DND-41 (cell line): ENCODE measurements at regions not wholly inside any gene's neighbourhood (a gene's known extent, or its start where the extent isn't known, plus 50 kb on each side); places are given as distances from the start of the nearest gene placed in this dataset.
"Not testable (repeated sequence)": the region's sequence is repeated elsewhere in the genome, so short reads cannot be mapped to it uniquely, and the experiment has no call there.

Experiments
- ATAC-seq: fragments of 200-7000 bp; cut with Tn5 transposase; 3 replicates; pipeline ENCODE4 v1.9.1; 2021; ENCODE audit warnings: low read depth; ENCODE audit not compliant: insufficient read depth
- DNase-seq: peaks from one replicate; pipeline ENCODE4 v3.0.0-alpha.2; 2020
- H2AFZ ChIP-seq: 2 replicates; pipeline ENCODE4 v1.6.0; 2012; ENCODE audit warnings: low read depth, low read length
- H3K27ac ChIP-seq: 2 replicates; pipeline ENCODE4 v1.5.1; 2012; ENCODE audit warnings: low read length, inconsistent platforms
- H3K27me3 ChIP-seq: fragments of 200-600 bp; sonication (generic); 2 replicates; pipeline ENCODE4 v1.6.0; 2012; ENCODE audit warnings: low read length, mild to moderate bottlenecking, inconsistent platforms; ENCODE audit not compliant: insufficient read depth, poor library complexity
- H3K36me3 ChIP-seq: 2 replicates; pipeline ENCODE4 v1.5.1; 2012; ENCODE audit warnings: low read length, inconsistent platforms; ENCODE audit not compliant: insufficient read depth
- H3K4me1 ChIP-seq: 2 replicates; pipeline ENCODE4 v1.5.1; 2012; ENCODE audit warnings: mild to moderate bottlenecking, low read length; ENCODE audit not compliant: insufficient read depth
- H3K4me2 ChIP-seq: 2 replicates; pipeline ENCODE4 v1.6.0; 2012; ENCODE audit warnings: mild to moderate bottlenecking, moderate library complexity, low read length, inconsistent platforms; ENCODE audit not compliant: insufficient read depth
- H3K4me3 ChIP-seq, 2 experiments: fragments of 200-600 bp in 1 of 2; shearing (Covaris generic) in 1 of 2; 2 replicates each; pipeline ENCODE4 v1.5.1; 2012 to 2016; ENCODE audit warnings: inconsistent platforms in 2 of 2, low read length in 2 of 2, mild to moderate bottlenecking in 2 of 2, low read depth in 1 of 2, moderate library complexity in 1 of 2
- H3K79me2 ChIP-seq: 2 replicates; pipeline ENCODE4 v1.6.0; 2012; ENCODE audit warnings: low read length, inconsistent platforms; ENCODE audit not compliant: insufficient read depth
- H3K9ac ChIP-seq: 2 replicates; pipeline ENCODE4 v1.6.0; 2012; ENCODE audit warnings: low read depth, mild to moderate bottlenecking, inconsistent platforms, low read length, moderate library complexity
- H3K9me3 ChIP-seq: 2 replicates; pipeline ENCODE4 v1.5.1; 2012; ENCODE audit warnings: low read length, moderate library complexity, mild to moderate bottlenecking, inconsistent platforms; ENCODE audit not compliant: insufficient read depth, severe bottlenecking
- H4K20me1 ChIP-seq: 2 replicates; pipeline ENCODE4 v1.6.0; 2012; ENCODE audit warnings: low read length; ENCODE audit not compliant: insufficient read depth
- EZH2 ChIP-seq: IDR thresholded peaks from 3 replicates; pipeline ENCODE4 v1.6.1; 2012; ENCODE audit warnings: borderline replicate concordance, low read depth, mild to moderate bottlenecking, moderate library complexity, low read length, inconsistent platforms; ENCODE audit not compliant: severe bottlenecking
- TF ChIP-seq, protein P1 (sequence below): IDR thresholded peaks from 2 replicates; pipeline ENCODE4 v1.5.1; 2012; ENCODE audit warnings: borderline replicate concordance, low read length, moderate library complexity, mild to moderate bottlenecking; ENCODE audit not compliant: poor library complexity, severe bottlenecking; ENCODE audit errors: extremely low read depth

DNA sequence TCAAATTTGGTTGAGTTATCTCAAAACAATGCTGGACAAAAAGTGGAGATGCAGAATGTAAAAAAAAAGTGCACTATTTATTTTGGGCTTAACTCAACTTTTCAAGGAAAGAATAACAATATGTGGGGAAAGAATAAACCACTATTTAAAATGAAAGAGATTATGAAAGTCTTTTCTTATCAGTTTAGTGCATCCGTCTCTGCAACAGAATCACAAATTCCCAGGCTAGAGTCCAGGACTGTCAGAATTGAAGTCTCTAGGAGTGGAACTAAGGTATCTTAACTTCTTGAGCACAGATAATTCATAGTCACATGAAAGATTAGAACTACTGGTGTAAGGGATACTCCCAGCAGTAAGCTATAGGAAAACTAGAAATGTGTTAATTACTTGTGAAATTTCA, 1200.3 kb upstream of the LRRN3 start:
- Histone ChIP-seq H2AFZ (no peak overlapping the region), H4K20me1 (no peaks in the 10 kb centered on the region), H3K4me2 (no peak overlapping the region), H3K27ac (no peak overlapping the region), H3K9me3 (no peaks in the 10 kb centered on the region), H3K79me2 (no peaks in the 10 kb centered on the region), H3K4me1 (no peaks in the 10 kb centered on the region; the same call in 1 of the 2 replicates), H3K9ac (no peak overlapping the region), H3K27me3 (no peaks in the 10 kb centered on the region), H3K4me3 (no peak overlapping the region), H3K36me3 (no peaks in the 10 kb centered on the region)
- ATAC-seq: no peak
- no peak for TF ChIP-seq EZH2
- TF ChIP-seq, protein P1, sequence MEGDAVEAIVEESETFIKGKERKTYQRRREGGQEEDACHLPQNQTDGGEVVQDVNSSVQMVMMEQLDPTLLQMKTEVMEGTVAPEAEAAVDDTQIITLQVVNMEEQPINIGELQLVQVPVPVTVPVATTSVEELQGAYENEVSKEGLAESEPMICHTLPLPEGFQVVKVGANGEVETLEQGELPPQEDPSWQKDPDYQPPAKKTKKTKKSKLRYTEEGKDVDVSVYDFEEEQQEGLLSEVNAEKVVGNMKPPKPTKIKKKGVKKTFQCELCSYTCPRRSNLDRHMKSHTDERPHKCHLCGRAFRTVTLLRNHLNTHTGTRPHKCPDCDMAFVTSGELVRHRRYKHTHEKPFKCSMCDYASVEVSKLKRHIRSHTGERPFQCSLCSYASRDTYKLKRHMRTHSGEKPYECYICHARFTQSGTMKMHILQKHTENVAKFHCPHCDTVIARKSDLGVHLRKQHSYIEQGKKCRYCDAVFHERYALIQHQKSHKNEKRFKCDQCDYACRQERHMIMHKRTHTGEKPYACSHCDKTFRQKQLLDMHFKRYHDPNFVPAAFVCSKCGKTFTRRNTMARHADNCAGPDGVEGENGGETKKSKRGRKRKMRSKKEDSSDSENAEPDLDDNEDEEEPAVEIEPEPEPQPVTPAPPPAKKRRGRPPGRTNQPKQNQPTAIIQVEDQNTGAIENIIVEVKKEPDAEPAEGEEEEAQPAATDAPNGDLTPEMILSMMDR: no peak
- no peak for DNase-seq

DNA sequence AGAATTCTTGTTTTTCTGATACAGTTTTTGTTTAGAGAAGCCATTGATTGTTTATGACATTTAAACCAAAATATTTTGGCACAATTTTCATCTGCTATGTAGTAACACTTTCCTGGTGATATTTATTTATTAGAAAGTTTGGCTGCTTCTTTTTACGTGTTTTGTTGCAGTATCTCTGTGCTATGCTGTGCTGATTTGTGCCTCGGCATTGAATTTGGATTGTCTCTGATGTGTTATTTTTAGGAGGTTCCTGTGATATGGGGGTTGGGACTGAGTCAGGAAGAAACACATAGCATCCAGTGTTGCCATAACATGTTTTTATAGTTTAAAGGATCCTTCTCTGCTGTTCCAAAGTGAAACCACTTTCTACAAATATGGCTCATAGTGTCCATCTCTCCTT, 1197.7 kb upstream of the LRRN3 start:
- Histone ChIP-seq H3K27ac (no peak overlapping the region), H3K79me2 (no peaks in the 10 kb centered on the region), H3K4me1 (no peaks in the 10 kb centered on the region; the same call in 1 of the 2 replicates), H3K9me3 (no peaks in the 10 kb centered on the region), H3K9ac (no peak overlapping the region), H4K20me1 (no peaks in the 10 kb centered on the region), H3K27me3 (no peaks in the 10 kb centered on the region), H3K4me3 (no peak overlapping the region), H2AFZ (peak overlapping the region; percentile 15; the same call in 1 of the 2 replicates), H3K4me2 (no peak overlapping the region), H3K36me3 (no peaks in the 10 kb centered on the region)
- ATAC-seq (no peak; the same call in 2 of the 3 replicates), DNase-seq (no peak)
- TF ChIP-seq, protein P1: no peak

DNA sequence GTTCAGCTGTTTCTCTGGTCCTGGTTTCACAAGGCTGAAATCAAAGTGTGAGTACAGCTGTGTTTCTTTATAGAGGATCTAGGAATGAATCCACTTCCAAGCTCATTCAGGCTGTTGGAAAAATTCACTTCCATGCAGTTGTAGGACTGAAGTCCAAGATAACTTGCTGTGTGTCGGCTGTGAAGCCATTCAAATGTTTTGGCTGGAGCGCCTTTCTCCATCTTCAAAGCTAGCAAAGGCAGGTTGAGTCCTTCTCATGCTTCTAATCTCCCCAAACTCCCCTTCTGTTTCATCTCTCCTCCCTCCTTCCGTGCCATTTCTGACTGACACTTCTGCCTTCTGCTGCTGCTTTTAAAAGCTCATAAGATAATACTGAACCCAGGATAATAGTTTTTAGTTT, 1195.4 kb upstream of the LRRN3 start:
- no peaks in the 10 kb centered on the region for H3K79me2 ChIP-seq
- H3K4me1 ChIP-seq: no peaks in the 10 kb centered on the region; the same call in 1 of the 2 replicates
- no peak overlapping the region for H3K4me2 ChIP-seq
- no peak overlapping the region for H3K27ac ChIP-seq
- no peak overlapping the region for H3K4me3 ChIP-seq
- H3K9ac ChIP-seq: no peak overlapping the region
- no peak overlapping the region for H2AFZ ChIP-seq
- no peaks in the 10 kb centered on the region for H3K36me3 ChIP-seq
- H4K20me1 ChIP-seq: no peaks in the 10 kb centered on the region
- ATAC-seq (no peak), DNase-seq (no peak)
- TF ChIP-seq EZH2: no peak
- TF ChIP-seq, protein P1: no peak
- H3K27me3 ChIP-seq: no peaks in the 10 kb centered on the region
- H3K9me3 ChIP-seq: no peaks in the 10 kb centered on the region

DNA sequence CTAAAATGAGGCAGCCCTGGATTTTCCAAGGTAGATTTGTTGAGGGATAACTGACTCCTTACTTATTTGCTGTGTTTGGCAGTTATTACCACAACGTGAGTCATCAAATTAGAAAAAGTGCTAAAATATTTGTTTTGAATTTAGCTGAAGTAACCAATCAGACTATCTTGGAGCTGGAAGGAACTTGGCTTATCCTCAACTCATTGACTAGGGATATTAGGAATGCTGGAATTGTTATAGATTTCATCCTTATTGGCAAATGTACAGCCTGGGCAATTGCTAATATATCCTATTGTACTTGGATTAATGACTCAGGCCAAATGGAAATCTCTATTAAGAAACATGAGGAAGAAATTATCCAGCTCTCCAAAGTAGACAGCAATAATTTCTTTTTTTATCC, 1189.0 kb upstream of the LRRN3 start:
- no peaks in the 10 kb centered on the region for H3K4me1 ChIP-seq

DNA sequence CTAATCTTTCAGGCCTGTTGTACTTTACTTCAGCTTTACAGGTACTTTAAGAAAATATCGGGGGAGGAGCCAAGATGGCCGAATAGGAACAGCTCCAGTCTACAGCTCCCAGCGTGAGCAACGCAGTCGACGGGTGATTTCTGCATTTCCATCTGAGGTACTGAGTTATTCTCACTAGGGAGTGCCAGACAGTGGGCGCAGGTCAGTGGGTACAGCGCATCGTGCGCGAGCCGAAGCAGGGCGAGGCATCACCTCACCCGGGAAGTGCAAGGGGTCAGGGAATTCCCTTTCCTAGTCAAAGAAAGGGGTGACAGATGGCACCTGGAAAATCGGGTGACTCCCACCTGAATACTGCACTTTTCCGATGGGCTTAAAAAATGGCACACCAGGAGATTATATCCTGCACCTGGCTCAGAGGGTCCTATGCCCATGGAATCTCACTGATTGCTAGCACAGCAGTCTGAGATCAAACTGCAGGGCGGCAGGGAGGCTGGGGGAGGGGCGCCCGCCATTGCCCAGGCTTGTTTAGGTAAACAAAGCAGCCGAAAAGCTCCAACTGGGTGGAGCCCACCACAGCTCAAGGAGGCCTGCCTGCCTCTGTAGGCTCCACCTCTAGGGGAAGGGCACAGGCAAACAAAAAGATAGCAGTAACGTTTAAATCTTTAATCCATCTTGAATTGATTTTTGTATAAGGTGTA, 1185.4 kb upstream of the LRRN3 start:
- not testable (repeated sequence) for H2AFZ ChIP-seq, H3K27me3 ChIP-seq, H3K4me1 ChIP-seq, DNase-seq, H3K36me3 ChIP-seq, H3K79me2 ChIP-seq, H3K4me2 ChIP-seq, H4K20me1 ChIP-seq, H3K4me3 ChIP-seq, H3K9ac ChIP-seq, ATAC-seq, H3K9me3 ChIP-seq, H3K27ac ChIP-seq

More for the DNA sequence above, 1189.0 kb upstream of the LRRN3 start:
- H3K9me3 ChIP-seq: no peaks in the 10 kb centered on the region
- no peak overlapping the region for H3K4me2 ChIP-seq
- H3K36me3 ChIP-seq: no peaks in the 10 kb centered on the region
- DNase-seq (no peak), ATAC-seq (no peak)
- H3K27ac ChIP-seq: no peak overlapping the region
- no peak overlapping the region for H3K9ac ChIP-seq
- no peak overlapping the region for H3K4me3 ChIP-seq
- no peaks in the 10 kb centered on the region for H4K20me1 ChIP-seq
- H2AFZ ChIP-seq: no peak overlapping the region
- no peaks in the 10 kb centered on the region for H3K27me3 ChIP-seq
- no peaks in the 10 kb centered on the region for H3K79me2 ChIP-seq
- no peak for TF ChIP-seq EZH2
- TF ChIP-seq, protein P1: no peak
